Hepatic stellate cell (primary cell): ENCODE measurements at regions not wholly inside any gene's neighbourhood (a gene's known extent, or its start where the extent isn't known, plus 50 kb on each side); places are given as distances from the start of the nearest gene placed in this dataset.

Source experiments
- DNase-seq: peaks from one replicate; pipeline ENCODE4 v3.0.0; 2011; ENCODE audit warnings: low spot score

DNA sequence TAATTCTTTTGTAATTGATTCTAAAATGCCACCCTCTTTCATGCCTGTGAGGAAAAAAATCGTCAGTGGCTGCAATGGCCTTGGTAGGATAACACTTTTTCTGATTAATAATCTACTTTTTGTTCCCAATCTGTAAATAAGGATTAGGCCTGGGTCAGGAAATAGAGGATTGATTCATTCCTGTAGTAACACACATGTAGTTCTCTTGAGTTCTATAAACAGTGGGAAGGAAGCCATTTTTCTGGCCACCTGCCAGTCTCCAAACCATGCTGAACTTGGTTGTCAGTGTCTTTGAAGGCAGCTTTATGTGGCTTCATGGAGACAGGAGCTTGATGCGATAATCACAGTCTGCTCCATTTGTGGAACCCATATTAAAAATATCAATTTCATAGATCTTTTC lies 169.3 kb upstream of the NFE2L3 start:
- no peak for DNase-seq

DNA sequence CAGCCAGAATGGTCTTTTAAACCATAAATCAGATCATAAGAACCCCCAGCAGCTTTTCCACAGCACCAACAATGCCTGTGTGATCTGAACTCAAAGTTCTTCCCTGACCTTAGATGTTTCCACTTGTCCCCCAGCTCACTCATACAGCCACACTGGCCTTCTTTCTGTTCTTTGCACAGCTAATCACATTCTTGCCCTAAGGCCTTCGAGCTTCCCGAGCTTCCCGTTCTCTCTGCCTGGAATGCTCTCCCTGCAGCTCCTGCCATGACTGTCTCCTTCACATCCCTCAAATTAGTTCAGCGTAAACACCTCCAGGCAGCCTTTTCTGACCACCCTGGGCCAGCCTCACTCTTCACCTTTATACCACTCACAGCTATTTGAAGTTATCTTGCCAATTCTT lies 166.8 kb upstream of the NFE2L3 start:
- DNase-seq, result no peak

DNA sequence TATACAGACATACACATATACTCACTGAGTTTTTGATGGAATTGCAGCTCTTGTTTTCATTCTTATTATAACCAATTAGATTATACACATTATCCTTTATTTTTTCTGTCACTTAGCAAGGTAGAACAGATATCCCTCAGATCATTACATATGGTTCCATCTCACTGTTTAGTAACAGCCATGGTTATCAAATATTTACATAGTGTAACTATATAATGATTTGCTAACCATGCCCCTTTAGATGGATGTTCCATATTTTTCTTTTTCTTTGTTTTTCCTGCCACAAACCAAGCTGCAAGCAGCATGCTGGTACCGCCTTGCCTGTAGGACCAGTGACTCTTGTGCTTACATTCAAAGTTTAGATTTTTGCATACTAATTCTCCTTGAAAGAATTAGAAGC lies 163.4 kb upstream of the NFE2L3 start:
- no peak for DNase-seq

DNA sequence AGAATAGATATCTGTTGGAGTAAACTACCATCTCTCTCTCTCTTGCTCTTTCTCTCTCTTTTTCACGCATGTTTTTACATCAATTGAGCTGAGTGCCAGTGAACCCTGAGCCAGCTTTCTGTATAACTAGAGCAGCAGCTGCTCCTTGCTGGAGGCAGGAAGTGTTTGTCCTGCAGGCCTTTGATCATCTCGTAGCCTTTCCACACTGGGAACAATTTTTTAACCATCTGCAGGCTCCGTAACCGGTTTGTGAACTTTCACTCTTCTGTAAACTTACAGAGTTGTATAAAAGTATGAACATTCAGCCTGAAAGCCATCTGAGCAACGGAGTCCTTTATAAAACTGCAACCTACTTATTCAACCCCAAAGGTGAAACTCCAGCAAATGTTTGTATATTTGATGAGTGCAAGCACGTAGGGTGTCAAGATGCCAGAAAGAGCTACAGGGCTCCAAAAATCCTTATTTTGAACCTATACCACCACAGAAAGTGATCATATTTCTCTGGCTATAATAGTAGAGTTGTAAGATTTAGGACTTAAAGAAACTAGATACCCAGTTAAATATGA lies 162.8 kb upstream of the NFE2L3 start:
- no peak for DNase-seq

DNA sequence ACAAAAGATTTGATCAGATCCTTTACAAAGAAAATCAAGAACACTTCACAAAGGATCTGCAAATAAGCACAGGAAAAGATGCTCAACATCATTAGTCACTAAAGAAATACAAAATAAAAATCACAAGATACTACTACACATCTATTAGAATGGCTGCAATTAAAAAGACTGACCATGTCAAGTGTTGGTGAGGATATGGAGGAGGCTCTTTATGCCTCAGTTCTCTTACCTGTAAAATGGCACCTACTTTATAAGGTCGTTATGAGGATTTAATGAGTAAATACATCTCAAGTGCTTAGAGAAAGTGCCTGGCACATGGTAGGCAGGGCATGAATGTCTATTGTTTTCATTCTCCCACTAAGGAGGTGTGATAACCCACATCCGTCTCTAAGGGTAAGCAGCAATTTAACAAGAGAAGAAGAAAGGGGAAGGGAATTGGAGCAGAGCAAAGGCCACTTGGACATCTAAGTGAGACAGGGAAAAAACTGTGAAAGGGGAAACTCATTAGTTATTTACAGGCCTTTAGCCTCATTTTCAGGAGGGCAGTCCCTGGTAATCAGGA lies 157.5 kb upstream of the NFE2L3 start:
- DNase-seq, result no peak

DNA sequence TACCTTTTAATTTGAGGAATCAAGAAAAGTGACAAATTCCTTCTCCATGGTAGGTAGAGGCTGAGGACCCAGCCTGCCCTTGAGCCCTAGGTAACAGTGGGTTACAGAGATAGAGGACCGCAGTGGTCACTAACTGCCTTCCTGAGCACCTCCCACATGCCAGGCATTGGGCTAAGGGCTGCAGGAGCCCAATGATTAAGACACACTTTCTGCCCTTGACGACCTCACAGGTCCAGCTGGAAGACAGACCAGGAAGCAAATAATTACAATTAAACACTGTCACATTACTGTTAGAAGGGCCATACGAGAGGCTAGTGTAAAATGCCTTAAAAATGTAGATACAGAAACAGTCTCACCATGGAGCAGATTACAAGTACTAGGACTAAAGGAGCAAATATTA lies 156.8 kb upstream of the NFE2L3 start:
- no peak for DNase-seq

DNA sequence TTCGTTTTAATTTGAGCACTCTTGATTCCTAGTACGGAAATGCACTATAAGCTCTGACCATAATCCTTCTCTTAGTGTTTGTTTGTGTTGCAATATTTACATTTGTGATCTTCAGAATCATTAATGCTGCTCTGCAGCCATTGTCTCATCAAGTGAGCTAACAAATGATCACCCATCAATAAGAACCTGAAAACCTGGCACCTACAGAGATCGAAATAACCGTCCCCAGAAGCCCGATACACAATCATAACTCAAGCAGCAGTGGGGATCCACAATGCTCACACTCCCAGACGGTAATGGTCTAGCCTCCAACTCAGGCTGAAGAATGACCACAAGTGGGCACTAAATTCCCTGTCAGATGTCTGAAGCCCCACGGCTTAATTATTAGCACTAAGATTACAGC lies 156.0 kb upstream of the NFE2L3 start:
- no peak for DNase-seq

DNA sequence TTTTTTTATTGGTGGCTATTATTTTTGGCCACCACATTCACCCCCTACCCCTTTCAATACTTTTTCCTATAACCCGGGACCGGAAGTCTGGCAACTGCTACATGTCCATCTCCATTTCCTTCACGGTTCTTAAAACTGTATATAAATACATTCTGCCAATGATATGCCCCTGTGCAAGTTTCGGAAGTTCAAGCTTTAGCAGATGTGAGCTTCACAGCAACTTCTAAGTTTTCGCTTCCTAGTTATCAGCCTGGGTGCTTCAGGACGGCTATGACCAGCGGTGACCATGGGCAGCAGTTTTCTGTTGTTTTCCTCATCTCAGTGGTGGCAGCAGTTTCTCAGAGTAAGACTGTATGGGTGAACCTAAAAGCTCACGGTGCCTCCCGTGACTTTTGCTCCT lies 153.5 kb upstream of the NFE2L3 start:
- no peak for DNase-seq

DNA sequence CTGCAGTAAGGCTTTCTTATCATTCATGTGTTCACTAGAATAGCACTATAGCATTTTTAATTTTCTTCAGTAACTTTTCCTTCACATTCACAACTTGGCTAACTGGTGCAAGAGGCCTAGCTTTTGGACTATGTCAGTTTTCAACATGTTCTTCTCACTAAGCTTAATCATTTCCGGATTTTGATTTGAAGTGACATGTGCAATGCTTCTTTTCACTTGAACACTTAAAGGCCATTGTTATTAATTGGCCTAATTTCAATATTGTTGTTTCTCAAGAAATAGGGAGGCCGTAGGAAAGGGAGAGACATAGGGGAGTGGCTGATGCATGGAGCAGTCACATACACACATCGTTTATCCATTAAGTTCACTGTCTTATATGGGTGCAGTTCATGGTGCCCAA lies 151.2 kb upstream of the NFE2L3 start:
- no peak for DNase-seq

DNA sequence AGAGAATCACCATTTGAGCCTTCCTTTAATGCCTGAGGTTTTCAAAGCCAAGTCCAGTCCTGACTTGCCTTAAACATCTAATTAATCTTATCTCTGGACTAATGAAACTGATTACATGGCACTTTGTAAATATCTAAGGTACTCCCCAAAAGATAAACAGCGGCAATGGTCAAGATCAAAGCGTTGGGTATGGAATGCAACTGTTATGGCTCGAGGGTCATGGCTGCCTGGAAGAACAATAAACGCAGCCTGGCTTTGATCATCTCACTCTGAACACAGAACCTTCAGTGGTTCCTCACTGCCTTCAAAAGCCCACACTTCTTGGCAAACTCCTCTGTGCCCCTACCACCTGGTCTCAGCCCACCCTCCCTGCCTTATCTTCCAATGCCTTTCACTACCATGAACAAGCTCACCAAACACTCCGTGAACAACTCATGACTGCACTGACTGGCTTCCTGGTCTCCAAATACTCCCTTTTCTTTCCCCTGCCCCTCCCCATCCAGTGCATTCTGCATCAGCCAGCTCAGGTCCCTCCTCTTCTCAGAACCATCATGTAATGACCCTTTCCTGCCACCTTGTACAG lies 150.2 kb upstream of the NFE2L3 start:
- no peak for DNase-seq

DNA sequence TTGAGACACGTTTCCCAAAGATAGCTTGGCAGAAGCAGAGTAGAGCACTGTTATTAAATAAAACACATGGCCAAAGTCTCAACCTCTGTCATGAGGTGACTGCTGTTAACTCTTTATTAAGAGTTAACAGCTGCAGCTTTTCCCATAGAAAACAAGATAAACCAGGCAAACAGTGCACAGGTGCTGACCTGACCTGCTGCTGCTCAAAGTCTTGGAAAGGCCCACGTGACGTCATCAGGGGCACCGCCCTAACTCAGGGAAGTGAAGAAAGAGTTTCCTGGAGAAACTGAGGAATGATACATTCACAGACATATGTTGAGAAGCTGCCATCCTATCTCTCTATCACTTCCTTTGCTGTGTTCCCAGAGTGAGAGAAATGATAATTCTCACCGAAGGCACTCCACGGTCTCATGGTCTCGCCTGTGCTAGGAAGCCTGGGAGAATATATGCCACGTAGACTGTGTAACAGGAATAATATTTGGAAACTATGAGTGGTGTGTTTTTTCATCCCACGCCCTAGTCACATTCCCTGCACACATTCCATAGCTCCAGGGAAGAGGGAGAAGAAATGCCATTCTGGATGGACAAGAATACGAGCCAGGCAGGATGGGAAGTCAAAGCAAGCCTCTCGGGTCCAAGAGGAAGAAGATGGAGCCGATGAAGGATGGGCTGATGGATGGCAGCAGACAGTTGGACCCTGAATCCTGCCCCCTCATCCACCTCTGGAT lies 146.2 kb upstream of the NFE2L3 start:
- DNase-seq, result no peak

DNA sequence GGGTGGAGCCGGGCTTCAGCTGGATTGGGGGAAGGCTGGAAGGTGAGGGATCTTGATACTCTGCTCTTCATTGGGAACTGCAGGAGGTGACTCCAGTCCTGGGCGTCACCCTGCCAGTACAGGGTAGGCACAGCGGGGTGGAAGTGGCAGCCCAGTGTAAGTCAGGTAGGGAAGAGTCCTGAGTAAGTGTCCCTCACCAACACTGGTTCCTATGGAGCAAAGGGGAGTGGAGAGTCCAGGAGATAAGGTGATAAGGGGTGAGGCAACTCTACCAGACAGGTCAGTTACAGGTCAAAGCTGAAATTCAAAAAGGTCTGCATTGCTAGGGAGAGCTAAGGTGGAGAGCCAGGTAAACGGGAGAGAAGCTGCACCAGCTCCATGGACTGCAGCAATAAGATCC lies 145.6 kb upstream of the NFE2L3 start:
- DNase-seq, result no peak

DNA sequence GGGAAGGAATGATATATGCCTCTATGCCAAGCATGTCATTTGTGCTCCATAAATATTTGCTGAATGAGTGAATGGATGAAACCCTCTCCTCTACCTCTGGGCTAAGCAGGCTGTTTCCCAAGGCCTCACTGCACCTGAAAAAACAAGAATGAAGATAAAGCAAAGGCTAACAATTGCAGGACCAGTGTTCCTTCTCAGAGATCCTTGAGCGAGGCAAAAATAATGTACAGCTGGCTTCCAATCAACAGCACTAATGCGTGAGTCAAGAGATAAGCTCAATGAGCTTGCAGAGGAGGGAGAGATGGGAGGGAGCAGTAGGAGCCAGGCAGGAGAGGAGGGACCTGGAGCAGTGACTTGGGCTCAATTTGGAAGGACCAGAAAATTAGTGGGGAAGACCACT lies 144.5 kb upstream of the NFE2L3 start:
- no peak for DNase-seq

DNA sequence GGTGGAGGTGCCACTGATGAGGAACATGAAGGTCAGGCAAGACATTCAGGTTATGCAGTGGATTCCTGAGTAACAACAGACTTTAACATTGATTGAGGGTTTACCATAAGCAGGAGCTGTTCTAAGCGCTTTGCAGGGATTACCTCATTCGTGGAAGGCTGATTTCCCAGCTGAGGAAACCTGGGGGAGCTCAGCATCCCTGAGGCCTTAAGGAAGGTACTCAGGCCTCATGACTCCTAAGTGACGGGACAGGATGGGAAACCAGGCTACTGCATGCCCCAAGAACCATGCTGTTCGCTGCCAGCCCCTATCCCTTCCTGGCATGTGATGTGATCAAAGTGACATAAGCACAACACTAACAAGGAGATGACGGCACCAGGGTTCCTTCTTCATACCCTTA lies 143.6 kb upstream of the NFE2L3 start:
- no peak for DNase-seq

DNA sequence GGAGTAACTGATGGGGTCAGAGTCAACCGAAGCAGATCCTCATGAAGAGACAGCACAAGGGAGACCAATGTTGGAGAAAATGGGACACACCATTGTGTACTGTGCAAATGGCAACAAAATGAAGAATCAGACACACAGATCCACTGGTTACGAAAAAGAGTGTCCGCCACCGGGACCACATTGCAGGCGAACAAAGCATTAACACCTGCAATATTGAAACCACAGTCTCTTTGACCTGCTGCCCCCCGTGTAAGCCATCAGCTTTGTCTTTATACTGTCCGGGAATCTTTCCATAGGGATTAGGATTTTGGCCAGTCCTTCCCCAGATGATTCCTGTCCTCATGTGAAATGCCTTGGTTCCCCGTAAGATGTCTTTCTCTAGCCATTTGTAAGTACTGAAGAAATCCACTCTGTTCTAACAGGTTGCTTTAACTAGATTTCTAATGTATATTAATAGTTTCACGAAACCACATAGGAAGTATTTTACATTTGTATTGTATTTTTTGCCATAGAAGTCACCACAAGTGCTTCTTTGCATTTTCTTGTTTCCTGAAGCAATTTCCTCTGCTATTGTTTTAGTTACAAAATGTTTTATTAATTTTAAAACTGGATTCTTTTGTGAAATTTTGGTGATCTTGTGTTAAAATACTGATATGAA lies 140.8 kb upstream of the NFE2L3 start:
- no peak for DNase-seq

DNA sequence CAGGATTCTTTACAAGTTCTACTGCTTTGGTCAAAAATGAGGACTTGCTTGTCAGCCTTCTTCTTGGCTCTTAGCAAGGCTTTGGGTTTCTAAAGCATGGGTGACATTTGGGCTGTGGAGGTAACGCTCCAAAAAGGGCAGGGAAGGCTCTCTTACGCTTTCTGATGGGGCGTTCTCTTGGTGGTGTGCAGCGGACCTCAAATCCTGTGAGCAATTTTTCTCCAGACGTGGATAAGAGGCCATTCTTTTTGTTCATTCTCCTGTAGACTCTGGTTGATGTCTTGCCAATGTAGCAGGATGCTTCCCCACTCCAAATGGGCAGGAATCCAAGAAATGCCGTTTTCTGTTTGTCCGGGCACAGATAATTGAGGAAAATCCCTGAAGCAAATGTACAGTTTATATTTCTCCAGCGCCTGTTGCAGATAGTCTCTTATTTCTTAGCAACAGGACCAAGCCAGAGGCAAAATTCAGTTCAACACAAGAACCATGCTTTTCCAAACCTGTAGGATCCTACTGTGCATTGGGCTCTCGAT lies 138.4 kb upstream of the NFE2L3 start:
- DNase-seq, result no peak

DNA sequence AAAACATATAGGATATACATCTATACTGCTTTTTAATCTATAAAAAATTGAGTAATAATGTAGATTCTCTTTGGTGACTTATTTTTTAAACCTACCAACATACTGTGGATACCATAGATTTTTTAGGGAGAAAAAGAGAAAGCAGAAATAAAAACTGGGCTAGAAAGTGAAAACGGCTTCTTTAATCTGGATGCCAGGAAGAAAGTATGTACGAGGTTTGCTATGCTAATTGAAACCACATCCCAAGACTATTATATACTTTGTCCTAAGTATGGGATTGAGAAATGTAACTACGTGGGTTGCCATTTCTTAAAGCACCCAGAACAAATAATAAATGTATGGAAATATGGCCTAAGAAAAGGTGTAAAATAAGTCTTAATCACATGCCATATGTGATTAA lies 129.0 kb upstream of the NFE2L3 start:
- no peak for DNase-seq

DNA sequence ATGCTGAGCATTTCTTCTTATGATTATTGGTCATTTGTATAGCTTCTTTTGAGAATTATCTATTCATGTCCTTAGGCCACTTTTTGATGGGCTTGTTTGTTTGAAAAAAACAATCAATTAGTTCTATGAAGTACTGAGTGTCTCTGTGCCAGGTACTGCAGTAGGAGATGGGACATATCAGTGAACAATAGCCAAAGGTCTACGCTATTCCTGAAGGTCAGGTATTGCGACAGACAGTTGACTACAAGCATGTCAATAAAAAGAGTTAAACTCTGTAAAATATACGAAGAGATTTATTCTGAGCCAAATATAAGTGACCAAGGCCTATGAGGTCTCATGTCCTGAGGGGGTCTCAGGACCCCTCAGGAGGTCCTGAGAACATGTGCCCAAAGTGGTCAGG lies 122.1 kb upstream of the NFE2L3 start:
- DNase-seq, result no peak

DNA sequence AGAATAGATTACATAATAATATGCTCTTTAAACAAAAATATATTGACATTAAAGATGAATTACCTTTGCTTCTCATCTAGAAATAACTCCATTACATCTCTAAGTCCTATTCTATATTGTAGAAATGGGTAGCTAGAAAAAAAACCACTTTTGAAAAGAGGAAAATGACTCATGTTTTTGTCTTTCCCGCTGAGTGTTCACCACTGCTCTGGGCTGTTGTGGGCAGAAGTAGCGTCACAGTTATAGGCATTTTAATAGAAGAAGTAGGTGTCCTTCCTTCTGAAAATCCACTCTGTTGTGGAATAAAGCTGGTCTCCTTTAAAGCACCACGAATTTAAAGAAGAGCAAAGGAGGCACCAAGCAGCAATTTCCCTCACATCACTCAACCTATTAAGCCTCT lies 117.6 kb upstream of the NFE2L3 start:
- DNase-seq, result no peak

DNA sequence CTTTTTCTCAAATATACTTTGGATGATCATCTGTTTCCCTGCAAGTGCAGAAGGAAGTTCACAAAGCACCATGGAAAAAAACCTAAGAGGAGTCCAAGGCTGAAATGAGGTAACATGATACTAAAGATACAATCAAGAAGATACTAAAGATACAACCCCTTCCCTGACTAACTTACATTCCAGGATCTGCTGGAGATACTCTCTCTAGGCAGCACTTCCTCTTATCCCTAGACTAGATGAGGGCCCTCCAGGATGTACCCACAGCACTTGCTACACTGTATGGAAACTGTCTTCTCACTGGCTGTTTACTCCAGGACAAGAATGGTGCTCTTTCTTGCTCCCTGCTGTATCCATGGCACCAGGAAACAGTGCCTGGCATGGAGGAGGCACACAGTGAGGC lies 116.4 kb upstream of the NFE2L3 start:
- DNase-seq, result no peak

DNA sequence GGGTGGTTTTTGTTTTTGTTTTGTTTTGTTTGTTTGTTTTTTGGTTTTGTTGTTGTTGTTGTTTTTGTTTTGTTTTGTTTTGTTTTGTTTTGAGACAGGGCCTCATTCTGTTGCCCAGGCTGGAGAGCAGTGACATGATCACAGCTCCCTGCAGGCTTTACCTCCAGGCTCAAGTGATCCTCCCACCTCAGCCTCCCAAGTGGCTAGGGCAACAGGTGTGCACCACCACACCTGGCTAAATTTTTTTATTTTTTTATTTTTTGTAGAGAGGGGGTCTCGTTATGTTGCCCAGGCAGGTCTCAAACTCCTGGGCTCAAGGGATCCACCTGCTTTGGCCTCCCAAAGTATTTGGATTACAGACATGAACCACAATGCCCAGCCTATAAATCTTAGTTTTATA lies 115.9 kb upstream of the NFE2L3 start:
- no peak for DNase-seq

DNA sequence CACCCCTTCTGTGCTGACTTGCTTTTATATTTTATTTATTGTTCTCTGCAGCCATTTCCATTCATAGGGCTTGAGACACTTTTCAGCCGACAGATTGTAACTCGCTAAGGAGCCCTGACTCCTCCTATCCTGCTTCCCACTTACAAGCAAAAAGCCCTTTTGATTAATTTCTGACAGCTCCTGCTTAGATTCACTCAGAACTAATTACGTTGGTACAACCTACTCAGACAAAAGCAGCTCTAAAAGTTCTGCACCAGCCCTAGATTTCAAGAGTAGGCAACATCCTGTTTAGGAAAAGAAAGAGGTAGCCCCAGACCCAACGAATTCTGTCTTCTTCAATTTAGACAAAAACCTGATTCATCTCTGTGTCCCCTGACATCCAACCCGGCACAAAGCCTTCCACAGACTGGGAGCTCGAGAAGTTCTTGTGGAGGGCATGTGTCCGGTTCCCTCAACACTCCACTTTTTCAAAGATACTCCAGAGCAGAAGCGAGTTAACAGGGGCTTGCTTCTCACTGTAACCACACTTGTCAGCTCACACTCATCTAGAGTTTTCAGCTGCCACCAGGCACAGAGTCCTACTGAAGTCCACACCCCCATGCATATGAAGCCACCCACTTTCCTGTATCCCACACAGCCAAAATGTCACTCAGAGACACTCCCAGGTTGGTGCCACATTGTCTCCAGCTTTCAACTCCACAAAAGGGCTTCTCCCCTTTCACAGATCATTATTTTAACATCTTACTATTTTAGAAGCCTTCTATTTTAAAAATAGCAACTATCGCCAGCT lies 113.6 kb upstream of the NFE2L3 start:
- DNase-seq, result no peak
